ENCODE measurements at regions not wholly inside any gene's neighbourhood (a gene's known extent, or its start where the extent isn't known, plus 50 kb on each side); places are given as distances from the start of the nearest gene placed in this dataset.
"Not testable (repeated sequence)": the region's sequence is repeated elsewhere in the genome, so short reads cannot be mapped to it uniquely, and the experiment has no call there.

DNA sequence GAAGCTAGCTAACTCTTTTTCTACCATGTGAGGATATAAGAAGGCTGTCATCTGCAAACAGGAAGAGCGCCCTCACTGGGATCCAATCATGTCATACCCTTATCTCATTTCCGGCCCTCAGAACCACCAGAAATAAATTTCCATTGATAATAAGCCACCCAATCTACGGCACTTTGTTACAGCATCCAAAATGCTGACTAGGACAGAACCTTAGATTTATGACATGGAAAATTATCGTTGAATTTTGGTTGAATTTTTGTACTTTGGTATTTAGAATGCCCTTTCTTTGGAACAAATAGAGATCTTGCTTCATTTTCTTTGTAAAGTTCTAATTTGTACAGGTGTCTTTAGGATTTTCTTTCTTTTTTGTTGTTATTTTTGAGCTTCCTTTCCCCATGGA lies 53.3 kb upstream of the CYLC2 start:
- DNase-seq: no peak

DNA sequence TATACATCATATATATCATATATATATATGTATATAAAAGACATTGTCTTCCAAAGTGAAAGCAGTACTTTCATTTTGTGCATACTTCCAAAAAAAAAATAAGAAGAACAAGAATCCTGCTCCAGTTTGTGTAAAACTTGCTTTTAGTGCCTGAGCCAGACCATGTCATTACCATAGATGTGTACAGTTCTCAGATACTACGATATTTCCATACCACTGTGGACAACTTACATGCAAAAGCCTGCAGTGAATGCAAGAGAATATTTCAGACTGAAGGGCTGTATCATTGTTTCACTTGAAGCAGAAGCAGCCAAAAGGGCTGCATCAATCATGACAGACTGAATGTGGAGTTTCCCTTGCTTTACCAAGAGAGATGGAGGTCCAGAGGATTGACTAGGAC lies 72.6 kb upstream of the CYLC2 start:
- no peak for DNase-seq

- no peak for DNase-seq
These were observed 83.9 kb upstream of the CYLC2 start for GRCh38 chr9:102911185-102911584.

- DNase-seq: not testable (repeated sequence)
These were observed 89.3 kb upstream of the CYLC2 start for GRCh38 chr9:102905795-102906194.

DNA sequence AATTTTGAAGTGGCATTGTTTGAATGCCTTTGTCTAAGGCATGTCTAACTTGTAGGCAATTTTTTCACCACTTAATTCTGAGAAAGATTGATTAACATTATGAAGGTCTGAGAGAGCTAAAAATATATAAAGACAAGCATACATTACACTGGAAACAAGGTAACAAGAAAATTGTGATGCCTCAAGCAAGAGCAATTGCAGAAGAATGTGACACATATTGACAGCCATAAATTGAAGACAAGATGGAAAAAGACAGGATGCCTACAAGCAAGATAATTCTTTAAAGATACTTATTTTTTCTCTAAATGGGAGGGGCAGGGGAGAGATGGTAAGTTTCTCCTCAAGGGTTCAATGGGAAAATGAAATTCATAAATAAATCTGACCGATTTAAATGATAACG lies 103.1 kb upstream of the CYLC2 start:
- DNase-seq: no peak

GRCh38 chr9:102888747-102889146 lies 106.4 kb upstream of the CYLC2 start:
- not testable (repeated sequence) for DNase-seq

DNA sequence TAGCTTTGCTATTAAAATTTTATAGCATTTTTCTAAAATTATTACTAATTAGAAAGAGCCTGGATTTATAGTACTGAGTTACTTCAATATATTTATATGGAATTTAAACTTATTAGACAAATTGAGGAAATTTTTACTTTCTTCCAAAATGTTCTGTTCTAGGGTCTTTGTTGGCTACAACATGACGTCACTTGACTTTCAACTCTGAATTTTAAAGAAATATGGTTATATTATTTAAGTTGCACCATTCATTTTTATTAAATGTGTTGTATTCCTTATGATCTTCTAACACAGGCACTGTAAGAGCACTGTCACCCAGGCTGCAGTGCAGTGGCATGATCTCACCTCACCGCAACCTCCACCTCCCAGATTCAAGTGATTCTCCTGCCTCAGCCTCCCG lies 119.4 kb upstream of the CYLC2 start:
- DNase-seq: no peak

DNA sequence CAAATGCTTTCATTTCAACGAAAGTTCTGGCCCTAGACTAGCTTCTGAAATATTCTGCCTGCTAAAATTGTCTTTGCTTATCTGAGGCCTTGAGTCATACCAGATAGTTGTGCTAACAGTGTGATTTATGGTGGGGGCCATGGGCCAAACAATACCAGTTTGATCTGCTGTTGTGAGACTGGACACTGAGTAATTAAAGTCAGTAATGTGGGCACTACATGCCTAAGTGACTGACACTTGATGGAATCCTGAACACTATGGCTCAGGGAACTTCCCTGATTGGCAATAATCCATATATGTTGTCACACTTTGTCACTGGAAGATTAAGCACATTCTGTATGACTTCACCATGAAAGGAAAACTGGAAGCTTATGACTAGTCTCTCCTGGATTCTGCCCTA lies 127.6 kb upstream of the CYLC2 start:
- no peak for DNase-seq

- no peak for DNase-seq
These were observed 132.7 kb upstream of the CYLC2 start for GRCh38 chr9:102862478-102862877.

GRCh38 chr9:102855641-102856040 lies 139.5 kb upstream of the CYLC2 start:
- no peak for DNase-seq

- no peak for DNase-seq
These were observed 149.2 kb upstream of the CYLC2 start for GRCh38 chr9:102845827-102846371.

GRCh38 chr9:102844716-102845115 lies 150.4 kb upstream of the CYLC2 start:
- no peak for DNase-seq

GRCh38 chr9:102842423-102842822 lies 152.7 kb upstream of the CYLC2 start:
- DNase-seq: no peak

- no peak for DNase-seq
These were observed 153.8 kb upstream of the CYLC2 start for GRCh38 chr9:102841376-102841775.

DNA sequence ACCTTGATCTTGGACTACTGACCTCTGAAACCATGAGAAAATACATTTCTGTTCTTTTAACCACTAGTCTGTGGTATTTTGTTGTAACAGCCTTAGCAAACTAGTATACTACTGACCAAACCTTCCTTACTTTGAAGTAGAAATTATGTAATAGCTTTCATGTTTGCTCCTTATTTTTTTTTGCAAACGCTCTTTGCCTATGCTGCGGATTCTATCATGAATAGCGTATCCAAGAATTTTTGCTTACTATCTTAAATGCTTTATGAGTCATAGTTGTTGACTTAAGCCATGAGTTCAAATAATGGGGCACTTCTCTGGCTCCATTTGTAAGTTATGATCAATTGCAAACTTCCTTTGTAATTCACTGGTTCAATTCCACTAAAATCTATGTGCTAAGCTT lies 154.8 kb upstream of the CYLC2 start:
- DNase-seq: no peak

DNA sequence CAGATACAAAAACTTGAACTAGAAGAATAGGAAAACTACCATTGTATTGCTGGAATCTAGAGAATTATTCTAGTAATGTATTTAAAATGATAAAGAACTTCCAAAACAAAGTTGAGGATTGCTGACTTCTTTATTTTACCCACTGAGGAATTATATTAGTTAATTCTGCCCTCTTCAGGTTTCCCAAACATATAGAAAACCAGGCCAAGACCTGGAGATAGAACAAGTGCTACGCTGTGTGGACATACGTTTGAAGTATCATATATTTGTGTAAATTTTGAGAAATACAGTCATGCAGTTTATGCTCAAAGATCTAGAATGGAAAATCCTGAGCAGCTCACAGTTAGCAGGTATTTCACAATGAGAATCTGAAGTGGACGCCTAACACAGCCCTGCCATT lies 162.3 kb upstream of the CYLC2 start:
- DNase-seq: no peak

DNA sequence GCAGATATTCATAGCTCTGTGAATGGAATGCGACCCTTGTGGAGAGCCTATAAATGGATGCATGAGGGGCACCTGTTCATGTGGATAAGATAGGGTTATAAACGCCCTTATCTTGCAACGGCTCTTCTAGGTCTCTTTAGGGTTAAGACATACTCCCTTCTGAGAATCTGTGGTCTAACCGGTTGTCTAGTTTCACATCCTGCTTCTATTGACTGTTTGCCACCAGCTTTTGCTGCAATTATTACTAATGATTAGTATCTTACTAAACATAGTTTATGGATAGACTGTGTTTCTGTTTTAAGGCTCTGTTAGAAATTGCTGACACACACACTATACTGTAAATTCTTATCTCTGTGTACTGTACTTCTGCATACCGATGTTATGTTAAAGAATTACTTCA lies 198.9 kb upstream of the CYLC2 start:
- no peak for DNase-seq

DNA sequence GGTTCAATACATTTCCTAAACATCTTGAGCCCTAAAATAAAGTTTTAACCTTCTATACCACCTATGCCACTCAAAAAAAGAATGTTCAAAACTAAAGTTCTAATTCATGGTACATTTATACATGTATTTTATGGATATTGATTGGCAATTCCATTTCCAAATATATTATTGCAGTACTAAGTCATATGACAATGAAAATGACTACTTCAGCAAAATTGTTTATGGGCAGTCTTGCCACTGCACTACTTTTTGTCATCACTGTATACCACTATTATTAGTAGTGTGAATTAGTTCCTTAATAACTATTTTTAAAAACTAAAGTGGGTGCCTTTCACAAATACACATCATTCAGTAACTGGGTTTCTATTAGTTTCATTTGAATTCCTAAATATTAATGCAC lies 199.6 kb upstream of the CYLC2 start:
- no peak for DNase-seq

DNA sequence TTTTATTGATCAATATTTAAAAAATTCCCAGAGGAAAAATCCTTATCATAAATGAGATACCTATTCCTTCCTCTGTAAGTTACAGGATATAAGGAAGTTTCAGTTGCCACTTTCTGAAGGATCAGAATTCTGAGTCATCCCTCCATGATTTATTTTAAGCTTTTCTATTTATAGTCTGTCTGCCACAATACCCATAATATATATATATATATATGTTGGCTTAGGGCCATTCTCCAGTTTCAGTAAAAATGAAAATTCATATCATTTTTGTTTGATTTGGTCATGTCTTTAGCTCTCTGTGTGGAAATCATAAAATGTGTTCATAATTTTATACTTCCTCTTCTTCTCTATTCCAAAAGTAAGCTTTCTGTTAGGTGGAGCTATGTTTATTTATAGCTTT lies 215.8 kb upstream of the CYLC2 start:
- no peak for DNase-seq

DNA sequence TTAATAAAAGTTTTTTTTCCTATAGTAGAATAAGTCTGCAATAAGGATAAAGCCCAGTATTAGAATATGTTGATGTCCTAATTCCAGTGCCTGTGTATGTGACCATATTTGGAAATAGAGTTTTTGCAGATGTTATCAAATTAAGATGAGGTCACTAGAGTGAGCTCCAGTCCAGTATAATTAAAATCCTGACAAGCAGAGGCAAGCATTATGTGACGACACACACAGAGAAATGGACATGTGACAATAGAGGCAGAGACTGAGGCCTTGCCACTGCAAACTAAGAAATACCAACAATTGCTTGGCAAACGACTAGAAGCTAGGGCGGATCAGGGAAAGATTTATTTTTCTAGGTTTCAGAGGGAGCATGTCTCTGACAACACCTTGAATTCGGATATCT lies 216.4 kb upstream of the CYLC2 start:
- no peak for DNase-seq

- no peak for DNase-seq
These were observed 224.4 kb upstream of the CYLC2 start for GRCh38 chr9:102770704-102771103.

DNA sequence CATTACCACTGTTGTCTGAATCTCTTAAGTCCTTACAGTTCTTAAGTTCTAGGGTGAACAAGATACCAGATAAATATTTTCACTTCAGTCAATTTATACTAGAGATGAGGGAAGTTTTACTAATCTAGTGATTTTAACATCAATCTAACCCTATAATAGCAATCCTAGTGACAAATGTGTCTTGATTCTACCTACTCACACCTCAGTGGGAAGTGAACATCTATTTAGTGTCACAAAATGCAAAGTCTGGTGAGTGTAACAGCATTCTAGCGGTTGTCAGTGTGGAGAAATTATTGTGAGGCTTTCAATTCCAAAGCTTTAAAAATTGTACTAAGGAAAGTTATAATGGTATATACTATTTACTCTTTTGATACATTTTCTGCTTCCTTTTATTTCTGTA lies 225.8 kb upstream of the CYLC2 start:
- no peak for DNase-seq

DNA sequence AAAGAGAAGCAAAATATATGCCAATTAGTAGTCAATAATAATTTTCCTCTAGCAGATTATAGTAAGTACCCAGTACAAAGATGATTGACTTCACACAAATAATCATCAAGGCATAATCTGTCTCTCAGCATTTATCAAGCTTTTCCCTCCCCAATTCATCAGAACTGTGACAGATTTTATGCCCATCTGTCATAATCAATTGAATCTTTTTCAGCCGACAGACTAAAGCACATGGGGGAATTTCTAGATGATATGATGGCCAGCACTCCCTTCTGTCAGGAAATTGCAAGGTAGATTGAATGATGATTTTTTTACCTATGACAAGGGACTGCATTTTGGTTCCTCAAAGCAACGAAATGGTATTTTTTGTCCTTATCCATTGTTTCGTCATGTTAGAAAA lies 227.1 kb upstream of the CYLC2 start:
- DNase-seq: no peak

DNA sequence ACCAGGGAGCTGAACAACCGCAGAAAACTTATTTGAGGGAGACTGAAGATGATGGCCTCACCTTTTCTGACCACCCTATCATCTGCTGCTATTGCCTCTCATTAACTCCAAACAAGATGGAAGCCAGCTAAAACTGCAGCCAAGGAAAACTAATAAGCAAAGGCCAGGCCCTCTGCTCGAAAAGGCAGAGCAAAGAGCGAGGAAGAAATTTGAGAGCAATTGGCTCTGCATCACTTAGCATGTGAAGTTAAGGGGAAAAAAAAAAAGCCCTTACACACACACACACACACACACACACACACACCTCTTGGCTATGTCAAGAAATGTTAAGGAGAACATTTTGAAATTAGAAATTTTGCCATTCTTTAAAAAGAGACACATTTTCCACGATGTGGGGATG lies 228.1 kb upstream of the CYLC2 start:
- DNase-seq: no peak

GRCh38 chr9:102740578-102740977 lies 254.6 kb upstream of the CYLC2 start:
- no peak for DNase-seq

DNA sequence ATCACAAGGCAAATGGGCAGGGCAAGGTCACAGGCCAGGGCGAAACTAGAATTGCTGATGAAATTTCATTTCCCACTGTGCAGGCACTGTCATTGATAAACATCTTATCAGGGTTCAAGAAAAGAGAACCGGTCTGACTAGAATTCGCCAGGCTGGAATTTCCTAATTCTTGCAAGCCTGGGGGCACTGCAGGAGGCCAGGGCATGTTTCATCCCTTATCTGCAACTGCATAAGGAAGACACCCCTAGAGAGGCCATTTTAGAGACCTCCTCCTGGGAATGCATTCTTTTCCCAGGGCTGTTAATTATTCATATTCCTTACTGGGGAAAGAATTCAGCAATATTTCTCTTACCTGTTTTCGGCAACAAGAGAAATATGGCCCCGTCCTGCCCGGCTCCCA lies 266.2 kb upstream of the CYLC2 start:
- no peak for DNase-seq

Measured in activated CD4-positive, alpha-beta T cell treated with anti-CD3 and anti-CD28 coated beads, Interleukin-2, amount 50 U/mL, for 16 hours (primary cell).